Right lobe of liver (tissue), 6 donors: ENCODE measurements at regions not wholly inside any gene's neighbourhood (a gene's known extent, or its start where the extent isn't known, plus 50 kb on each side); places are given as distances from the start of the nearest gene placed in this dataset.

ENCODE experiments used
- ATAC-seq, 4 donors: fragments of 200-7000 bp; cut with Tn5 transposase; one replicate each; pipeline ENCODE4 v1.9.1; 2020; ENCODE audit warnings: mild to moderate bottlenecking in 4 of 4, moderate library complexity in 4 of 4
- DNase-seq, 3 donors: peaks; one replicate each; pipeline ENCODE4 v3.0.0-alpha.2; 2020
- H3K27ac ChIP-seq, 3 donors: fragments of 200-600 bp; one replicate each; pipeline ENCODE4 v1.8.0; 2022
- H3K27me3 ChIP-seq, 2 donors: fragments of 200-600 bp; one replicate each; pipeline ENCODE4 v1.8.0; 2022
- H3K36me3 ChIP-seq, 4 donors: fragments of 200-600 bp; sonication (generic) in 1 of 4; one replicate each; pipeline versions ENCODE4 v1.5.1 to v1.8.0; 2017 to 2022; ENCODE audit warnings: control low read depth in 1 of 4
- H3K4me1 ChIP-seq, 4 donors: fragments of 200-600 bp; sonication (generic) in 1 of 4; one replicate each; pipeline versions ENCODE4 v1.5.1 to v1.8.0; 2017 to 2022; ENCODE audit warnings: control low read depth in 1 of 4
- H3K4me3 ChIP-seq, 3 donors: fragments of 200-600 bp; one replicate each; pipeline ENCODE4 v1.8.0; 2022
- H3K9me3 ChIP-seq, 4 donors: fragments of 200-600 bp; sonication (generic) in 1 of 4; one replicate each; pipeline versions ENCODE4 v1.5.1 to v1.8.0; 2017 to 2022; ENCODE audit warnings: control low read depth in 1 of 4
- POLR2A ChIP-seq: fragments of 450-650 bp; IDR thresholded peaks from one replicate; pipeline ENCODE4 v1.6.1; 2017; ENCODE audit warnings: antibody characterized with exemption, mild to moderate bottlenecking
- WGBS: methylation state at CpG from one replicate; pipeline ENCODE4 v1.1.6; 2018; ENCODE audit warnings: low coverage, low lambda C conversion rate; ENCODE audit not compliant: insufficient coverage; ENCODE audit errors: missing lambda C conversion rate; 5-methylcytosine and 5-hydroxymethylcytosine counted together
- intact Hi-C, 2 donors: fragments of 100-400 bp; cut with DNase I; formaldehyde crosslinking; loops; one replicate each; pipeline versions ENCODE4 v1.11.2 to v1.14.1; 2022
- TF ChIP-seq, protein P1 (sequence below), 4 donors: fragments of 200-600 bp in 3 of 4; fragments of 450-650 bp in 1 of 4; IDR thresholded peaks; one replicate each; pipeline versions ENCODE4 v1.5.1 to v1.8.0; 2016 to 2022; ENCODE audit warnings: antibody characterized with exemption in 4 of 4, mild to moderate bottlenecking in 2 of 4
- donor health status: DM: no; HTN: yes; CAD: no.
- donor health status: DM: no; HTN: no; CAD: no.
- donor health status: DM: no; HTN: no; CAD: no.
- donor health status: DM: no; HTN: yes; CAD: no.
- donor health status: DM: no; HTN: yes; CAD: no.

DNA sequence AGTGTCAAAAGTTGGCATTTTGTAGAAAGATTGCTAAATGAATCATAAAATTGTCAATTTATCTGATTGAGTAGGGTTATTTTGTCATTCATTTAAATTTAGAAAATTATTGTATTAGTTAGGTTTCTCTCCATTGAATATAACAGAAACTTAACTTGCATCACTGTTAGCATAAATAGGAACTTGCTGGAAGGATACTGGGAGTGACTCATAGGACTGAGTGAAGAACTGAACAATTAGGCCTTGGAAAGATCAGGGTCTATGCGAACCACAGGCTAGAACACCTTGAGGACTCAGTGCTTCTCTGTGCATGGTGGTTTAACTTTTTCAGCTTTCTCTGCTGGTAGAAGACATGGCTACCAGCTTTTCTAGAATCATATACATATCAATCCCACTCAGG is 67.7 kb upstream of the IFNGR1 start:
- Histone ChIP-seq H3K4me3 (no peak overlapping the region), H3K27me3 (no peaks in the 10 kb centered on the region), H3K27ac (no peak overlapping the region), H3K36me3 (no peaks in the 10 kb centered on the region), H3K4me1 (peaks cover 0 to 3% (median 0%) of the 10 kb centered on the region in 4 donors), H3K9me3 (no peaks in the 10 kb centered on the region)
- intact Hi-C loops: no loop called here
- TF ChIP-seq, protein P1, sequence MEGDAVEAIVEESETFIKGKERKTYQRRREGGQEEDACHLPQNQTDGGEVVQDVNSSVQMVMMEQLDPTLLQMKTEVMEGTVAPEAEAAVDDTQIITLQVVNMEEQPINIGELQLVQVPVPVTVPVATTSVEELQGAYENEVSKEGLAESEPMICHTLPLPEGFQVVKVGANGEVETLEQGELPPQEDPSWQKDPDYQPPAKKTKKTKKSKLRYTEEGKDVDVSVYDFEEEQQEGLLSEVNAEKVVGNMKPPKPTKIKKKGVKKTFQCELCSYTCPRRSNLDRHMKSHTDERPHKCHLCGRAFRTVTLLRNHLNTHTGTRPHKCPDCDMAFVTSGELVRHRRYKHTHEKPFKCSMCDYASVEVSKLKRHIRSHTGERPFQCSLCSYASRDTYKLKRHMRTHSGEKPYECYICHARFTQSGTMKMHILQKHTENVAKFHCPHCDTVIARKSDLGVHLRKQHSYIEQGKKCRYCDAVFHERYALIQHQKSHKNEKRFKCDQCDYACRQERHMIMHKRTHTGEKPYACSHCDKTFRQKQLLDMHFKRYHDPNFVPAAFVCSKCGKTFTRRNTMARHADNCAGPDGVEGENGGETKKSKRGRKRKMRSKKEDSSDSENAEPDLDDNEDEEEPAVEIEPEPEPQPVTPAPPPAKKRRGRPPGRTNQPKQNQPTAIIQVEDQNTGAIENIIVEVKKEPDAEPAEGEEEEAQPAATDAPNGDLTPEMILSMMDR (IDR thresholded peaks at IDR 0.05): no peak
- TF ChIP-seq POLR2A: no peak
- DNase-seq (no peak), ATAC-seq (no peak)
- WGBS: 67% methylated on average over 1 of the region's 1 CpG

DNA sequence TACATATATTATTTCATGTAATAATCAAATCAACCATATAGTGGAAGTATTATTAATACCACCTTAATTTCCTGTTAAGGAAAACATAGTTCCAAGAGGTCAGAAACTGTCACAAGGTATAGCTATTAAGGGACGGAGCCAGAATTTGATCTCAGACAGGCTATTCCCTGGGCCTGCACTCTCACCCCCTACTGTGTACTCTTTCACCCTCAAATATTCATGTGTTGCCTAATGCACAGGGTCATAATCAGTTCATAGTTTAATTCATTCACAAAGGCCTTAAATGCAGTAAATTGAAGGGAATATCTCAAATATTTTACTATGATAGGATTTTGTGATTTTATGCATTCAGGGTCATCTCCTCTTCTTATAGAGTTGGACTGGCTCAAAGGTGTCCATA is 67.2 kb upstream of the IFNGR1 start:
- Histone ChIP-seq H3K27me3 (no peaks in the 10 kb centered on the region), H3K4me3 (no peak overlapping the region), H3K9me3 (no peaks in the 10 kb centered on the region), H3K36me3 (no peaks in the 10 kb centered on the region), H3K4me1 (peaks cover 0 to 3% (median 0%) of the 10 kb centered on the region in 4 donors), H3K27ac (no peak overlapping the region)
- intact Hi-C loops: no loop called here
- no peak for DNase-seq
- WGBS: 87% methylated on average over 1 of the region's 1 CpG
- ATAC-seq: peak in 1 of 4 donors; percentile 46
- TF ChIP-seq POLR2A: no peak
- TF ChIP-seq, protein P1 (IDR thresholded peaks at IDR 0.05): no peak

- intact Hi-C loops: no loop called here
- H3K4me3 ChIP-seq: no peak overlapping the region
- TF ChIP-seq, protein P1 (IDR thresholded peaks at IDR 0.05): no peak
- TF ChIP-seq POLR2A: no peak
These were observed 65.6 kb upstream of the IFNGR1 start for GRCh38 chr6:137284811-137285110.

DNA sequence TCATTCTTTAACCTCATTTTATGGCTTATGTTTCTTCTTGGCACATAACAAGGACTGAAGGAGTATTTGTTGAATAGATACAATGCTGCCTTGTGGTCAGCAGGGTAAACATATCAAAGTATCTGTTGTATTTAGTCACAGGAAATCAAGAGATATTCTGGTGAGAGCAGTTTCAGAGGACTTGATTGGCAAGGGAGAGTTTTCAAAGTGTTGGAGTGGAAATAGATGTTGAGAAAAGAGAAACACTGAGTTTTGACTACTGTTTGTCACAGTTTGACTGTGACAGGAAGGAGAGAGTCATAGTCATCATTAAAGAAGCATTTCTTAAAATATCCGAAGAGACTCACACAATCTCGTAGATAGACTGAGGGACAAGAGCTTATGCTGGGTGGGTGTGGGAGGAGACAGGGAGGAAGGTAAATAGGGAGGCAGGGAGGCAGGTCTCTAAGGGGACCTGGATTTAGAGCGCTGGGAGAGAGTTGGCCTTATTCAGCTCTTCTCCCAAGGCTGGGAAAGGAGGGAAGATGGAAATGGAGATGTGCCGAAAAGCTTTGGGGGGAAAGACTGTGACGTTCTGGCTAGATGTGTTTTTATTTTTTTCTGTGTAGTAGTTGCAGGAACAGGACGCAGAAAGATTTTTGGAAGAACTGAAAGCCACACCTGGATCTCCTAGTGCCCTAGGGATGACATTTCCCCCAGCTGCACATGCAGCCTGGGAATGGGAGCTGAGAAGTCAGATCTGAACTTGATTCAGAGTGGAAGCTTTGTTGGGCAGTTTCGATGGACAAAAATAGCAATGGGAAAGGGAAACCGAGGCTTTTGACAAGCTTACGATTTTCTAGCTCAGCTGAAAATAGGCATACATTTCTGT is 65.0 kb upstream of the IFNGR1 start:
- ATAC-seq (no peak), DNase-seq (no peak)
- intact Hi-C loops: no loop called here
- WGBS: 70% methylated on average over 9 of the region's 9 CpGs
- no peaks in the 10 kb centered on the region for H3K27me3 ChIP-seq
- H3K36me3 ChIP-seq: no peaks in the 10 kb centered on the region
- TF ChIP-seq, protein P1 (IDR thresholded peaks at IDR 0.05): no peak
- no peak for TF ChIP-seq POLR2A
- H3K9me3 ChIP-seq: no peaks in the 10 kb centered on the region
- no peak overlapping the region for H3K27ac ChIP-seq
- no peak overlapping the region for H3K4me3 ChIP-seq
- peaks cover 0 to 3% (median 0%) of the 10 kb centered on the region in 4 donors for H3K4me1 ChIP-seq

More at GRCh38 chr6:137284811-137285110, 65.6 kb upstream of the IFNGR1 start:
- Histone ChIP-seq H3K27ac (no peak overlapping the region), H3K27me3 (no peaks in the 10 kb centered on the region), H3K9me3 (no peaks in the 10 kb centered on the region), H3K36me3 (no peaks in the 10 kb centered on the region), H3K4me1 (peaks cover 0 to 3% (median 0%) of the 10 kb centered on the region in 4 donors)
- no peak for DNase-seq
- ATAC-seq: no peak
